Fibroblast of skin of right biceps (primary cell): ENCODE measurements at regions not wholly inside any gene's neighbourhood (a gene's known extent, or its start where the extent isn't known, plus 50 kb on each side); places are given as distances from the start of the nearest gene placed in this dataset.
"Not testable (repeated sequence)": the region's sequence is repeated elsewhere in the genome, so short reads cannot be mapped to it uniquely, and the experiment has no call there.

Experiments used
- DNase-seq: peaks from one replicate; pipeline ENCODE4 v3.0.0-alpha.2; 2013

GRCh38 chr1:182003953-182004586, 57.4 kb downstream of the ZNF648 start:
- no peak for DNase-seq

- DNase-seq = no peak
These were observed 58.3 kb downstream of the ZNF648 start for GRCh38 chr1:182003025-182003725.

GRCh38 chr1:182002570-182002969, 58.9 kb downstream of the ZNF648 start:
- DNase-seq = no peak

GRCh38 chr1:181998858-181999257, 62.7 kb downstream of the ZNF648 start:
- DNase-seq = no peak

GRCh38 chr1:181992072-181992471, 69.4 kb downstream of the ZNF648 start:
- DNase-seq = no peak

- no peak for DNase-seq
These were observed 70.8 kb downstream of the ZNF648 start for GRCh38 chr1:181990728-181991127.

GRCh38 chr1:181989261-181989920, 72.1 kb downstream of the ZNF648 start:
- DNase-seq = no peak

GRCh38 chr1:181987996-181988395, 73.5 kb downstream of the ZNF648 start:
- DNase-seq = no peak

- no peak for DNase-seq
These were observed 74.1 kb downstream of the ZNF648 start for GRCh38 chr1:181987334-181987895.

GRCh38 chr1:181986907-181987305, 74.6 kb downstream of the ZNF648 start:
- no peak for DNase-seq

- DNase-seq = no peak
These were observed 75.3 kb downstream of the ZNF648 start for GRCh38 chr1:181985936-181986906.

- DNase-seq = no peak
These were observed 76.2 kb downstream of the ZNF648 start for GRCh38 chr1:181985281-181985680.

GRCh38 chr1:181984006-181984405, 77.5 kb downstream of the ZNF648 start:
- DNase-seq = no peak

- no peak for DNase-seq
These were observed 79.7 kb downstream of the ZNF648 start for GRCh38 chr1:181981821-181982220.

- no peak for DNase-seq
These were observed 89.3 kb downstream of the ZNF648 start for GRCh38 chr1:181972256-181972655.

GRCh38 chr1:181971424-181971823, 90.1 kb downstream of the ZNF648 start:
- DNase-seq = no peak

GRCh38 chr1:181969902-181970301, 91.6 kb downstream of the ZNF648 start:
- no peak for DNase-seq

- DNase-seq = not testable (repeated sequence)
These were observed 106.8 kb downstream of the ZNF648 start for GRCh38 chr1:181954696-181955095.

- DNase-seq = not testable (repeated sequence)
These were observed 107.3 kb downstream of the ZNF648 start for GRCh38 chr1:181954178-181954577.

GRCh38 chr1:181953596-181953995, 107.9 kb downstream of the ZNF648 start:
- DNase-seq = no peak

- DNase-seq = no peak
These were observed 110.3 kb downstream of the ZNF648 start for GRCh38 chr1:181951213-181951612.

- DNase-seq = no peak
These were observed 112.0 kb downstream of the ZNF648 start for GRCh38 chr1:181949500-181949899.

GRCh38 chr1:181948372-181948771, 113.1 kb downstream of the ZNF648 start:
- no peak for DNase-seq
